GM19043 (cell line): ENCODE measurements at regions not wholly inside any gene's neighbourhood (a gene's known extent, or its start where the extent isn't known, plus 50 kb on each side); places are given as distances from the start of the nearest gene placed in this dataset.

Experiments used
- ATAC-seq: cut with Tn5 transposase; IDR thresholded peaks from one replicate; pipeline ENCODE4 v1.9.1; 2021; ENCODE audit warnings: low read depth; ENCODE audit not compliant: unreplicated experiment

- no peak for ATAC-seq
Observed at GRCh38 chr5:33232731-33233505, 207.8 kb upstream of the TARS1 start.

GRCh38 chr5:33235304-33235703, 205.5 kb upstream of the TARS1 start:
- ATAC-seq, result no peak

- ATAC-seq, result peak; percentile 61
Observed at GRCh38 chr5:33235824-33236223, 204.9 kb upstream of the TARS1 start.

GRCh38 chr5:33237471-33237870, 203.3 kb upstream of the TARS1 start:
- ATAC-seq, result no peak

GRCh38 chr5:33238826-33239695, 201.7 kb upstream of the TARS1 start:
- ATAC-seq, result no peak

GRCh38 chr5:33240558-33240957, 200.2 kb upstream of the TARS1 start:
- no peak for ATAC-seq

- peak; percentile 55 for ATAC-seq
Observed at GRCh38 chr5:33241802-33242201, 199.0 kb upstream of the TARS1 start.

- no peak for ATAC-seq
Observed at GRCh38 chr5:33242277-33242676, 198.5 kb upstream of the TARS1 start.

GRCh38 chr5:33244441-33245150, 196.2 kb upstream of the TARS1 start:
- no peak for ATAC-seq

GRCh38 chr5:33254579-33254978, 186.2 kb upstream of the TARS1 start:
- ATAC-seq, result no peak

GRCh38 chr5:33257807-33258429, 182.8 kb upstream of the TARS1 start:
- no peak for ATAC-seq

GRCh38 chr5:33258553-33258952, 182.2 kb upstream of the TARS1 start:
- ATAC-seq, result no peak

- ATAC-seq, result no peak
Observed at GRCh38 chr5:33260098-33260497, 180.7 kb upstream of the TARS1 start.

GRCh38 chr5:33261305-33261704, 179.5 kb upstream of the TARS1 start:
- ATAC-seq, result no peak

- ATAC-seq, result no peak
Observed at GRCh38 chr5:33261747-33262146, 179.0 kb upstream of the TARS1 start.

GRCh38 chr5:33267801-33268200, 173.0 kb upstream of the TARS1 start:
- ATAC-seq, result no peak

- ATAC-seq, result no peak
Observed at GRCh38 chr5:33268374-33268773, 172.4 kb upstream of the TARS1 start.

GRCh38 chr5:33270671-33271070, 170.1 kb upstream of the TARS1 start:
- no peak for ATAC-seq

GRCh38 chr5:33271606-33272005, 169.2 kb upstream of the TARS1 start:
- ATAC-seq, result no peak

GRCh38 chr5:33272288-33272687, 168.5 kb upstream of the TARS1 start:
- no peak for ATAC-seq

GRCh38 chr5:33273985-33274384, 166.8 kb upstream of the TARS1 start:
- ATAC-seq, result no peak
